ENCODE measurements at regions not wholly inside any gene's neighbourhood (a gene's known extent, or its start where the extent isn't known, plus 50 kb on each side); places are given as distances from the start of the nearest gene placed in this dataset.

- no peak for TF ChIP-seq CTCF (IDR thresholded peaks at IDR 0.05; ENCODE audit: low read depth, low read length)
- TF ChIP-seq POLR2A (IDR thresholded peaks at IDR 0.05; ENCODE audit: extremely low read depth, insufficient read length) = no peak
- TF ChIP-seq MYC (IDR thresholded peaks at IDR 0.05; ENCODE audit: low read depth, low read length) = no peak
- no peak for TF ChIP-seq MAX (IDR thresholded peaks at IDR 0.05; ENCODE audit: low read depth, low read length)
Observed at GRCh38 chr7:57204411-57204811, 72.2 kb upstream of the ZNF479 start.

All from NB4 (cell line).